ENCODE measurements at regions not wholly inside any gene's neighbourhood (a gene's known extent, or its start where the extent isn't known, plus 50 kb on each side); places are given as distances from the start of the nearest gene placed in this dataset.

- Mint-ChIP-seq H3K36me3 (ENCODE audit: low read depth, unreplicated experiment) (peaks cover 6% of the 10 kb centered on the region), H3K27ac (ENCODE audit: unreplicated experiment) (no peak overlapping the region), H3K4me3 (ENCODE audit: unreplicated experiment) (no peak overlapping the region), H3K27me3 (ENCODE audit: unreplicated experiment) (peaks cover 12% of the 10 kb centered on the region), H3K9me3 (ENCODE audit: unreplicated experiment) (no peaks in the 10 kb centered on the region), H3K4me1 (ENCODE audit: unreplicated experiment) (peaks cover 22% of the 10 kb centered on the region)
- no peak for TF ChIP-seq CTCF (IDR thresholded peaks at IDR 0.05; ENCODE audit: unreplicated experiment)
- no peak for DNase-seq (ENCODE audit: low spot score)
These were observed 270.0 kb upstream of the HES1 start for GRCh38 chr3:193865896-193866480.

- no peak overlapping the region for H3K4me3 Mint-ChIP-seq (ENCODE audit: unreplicated experiment)
- H3K9me3 Mint-ChIP-seq (ENCODE audit: unreplicated experiment) = no peaks in the 10 kb centered on the region
- peaks cover 10% of the 10 kb centered on the region for H3K27me3 Mint-ChIP-seq (ENCODE audit: unreplicated experiment)
- peak overlapping the region; percentile 15 for H3K27ac Mint-ChIP-seq (ENCODE audit: unreplicated experiment)
- no peak for TF ChIP-seq CTCF (IDR thresholded peaks at IDR 0.05; ENCODE audit: unreplicated experiment)
- H3K4me1 Mint-ChIP-seq (ENCODE audit: unreplicated experiment) = peaks cover 20% of the 10 kb centered on the region
- peaks cover 6% of the 10 kb centered on the region for H3K36me3 Mint-ChIP-seq (ENCODE audit: low read depth, unreplicated experiment)
- DNase-seq (ENCODE audit: low spot score) = no peak
These were observed 267.4 kb upstream of the HES1 start for GRCh38 chr3:193868590-193868989.

GRCh38 chr3:193869221-193870201, 266.4 kb upstream of the HES1 start:
- H3K27ac Mint-ChIP-seq (ENCODE audit: unreplicated experiment) = no peak overlapping the region

GRCh38 chr3:193870376-193871219, 265.4 kb upstream of the HES1 start:
- Mint-ChIP-seq H3K27ac (ENCODE audit: unreplicated experiment) (no peak overlapping the region), H3K27me3 (ENCODE audit: unreplicated experiment) (peaks cover 10% of the 10 kb centered on the region), H3K4me1 (ENCODE audit: unreplicated experiment) (peaks cover 33% of the 10 kb centered on the region), H3K36me3 (ENCODE audit: low read depth, unreplicated experiment) (peaks cover 6% of the 10 kb centered on the region), H3K4me3 (ENCODE audit: unreplicated experiment) (no peak overlapping the region), H3K9me3 (ENCODE audit: unreplicated experiment) (no peaks in the 10 kb centered on the region)
- TF ChIP-seq CTCF (IDR thresholded peaks at IDR 0.05; ENCODE audit: unreplicated experiment) = no peak
- DNase-seq (ENCODE audit: low spot score) = no peak

More at GRCh38 chr3:193869221-193870201, 266.4 kb upstream of the HES1 start:
- TF ChIP-seq CTCF (IDR thresholded peaks at IDR 0.05; ENCODE audit: unreplicated experiment) = no peak
- H3K9me3 Mint-ChIP-seq (ENCODE audit: unreplicated experiment) = no peaks in the 10 kb centered on the region
- H3K27me3 Mint-ChIP-seq (ENCODE audit: unreplicated experiment) = peaks cover 10% of the 10 kb centered on the region
- peaks cover 24% of the 10 kb centered on the region for H3K4me1 Mint-ChIP-seq (ENCODE audit: unreplicated experiment)
- H3K36me3 Mint-ChIP-seq (ENCODE audit: low read depth, unreplicated experiment) = peaks cover 6% of the 10 kb centered on the region
- peak; percentile 44 for DNase-seq (ENCODE audit: low spot score)
- H3K4me3 Mint-ChIP-seq (ENCODE audit: unreplicated experiment) = no peak overlapping the region

All from endothelial cell (in vitro differentiated cells).